Astrocyte of the spinal cord (primary cell): ENCODE measurements at regions not wholly inside any gene's neighbourhood (a gene's known extent, or its start where the extent isn't known, plus 50 kb on each side); places are given as distances from the start of the nearest gene placed in this dataset.

Source experiments
- DNase-seq: peaks from one replicate; pipeline ENCODE4 v3.0.0; 2011; ENCODE audit warnings: low read depth, low spot score
- H3K4me3 ChIP-seq: 2 replicates; pipeline ENCODE4 v1.5.1; 2011; ENCODE audit warnings: low read depth, mild to moderate bottlenecking, low read length, moderate library complexity
- in situ Hi-C: cut with HindIII; loops from 2 replicates; pipeline ENCODE4 v1.10.0; 2017; ENCODE audit warnings: low sequenced_read_pairs
- TF ChIP-seq, protein P1 (sequence below): IDR thresholded peaks from 2 replicates; pipeline ENCODE4 v1.5.1; 2012; ENCODE audit warnings: low read depth, mild to moderate bottlenecking, low read length, inconsistent platforms

GRCh38 chr3:31449318-31449717 lies 83.4 kb upstream of the STT3B start:
- no peak for DNase-seq
- no peak overlapping the region for H3K4me3 ChIP-seq
- in situ Hi-C loops = no loop called here
- TF ChIP-seq, protein P1, sequence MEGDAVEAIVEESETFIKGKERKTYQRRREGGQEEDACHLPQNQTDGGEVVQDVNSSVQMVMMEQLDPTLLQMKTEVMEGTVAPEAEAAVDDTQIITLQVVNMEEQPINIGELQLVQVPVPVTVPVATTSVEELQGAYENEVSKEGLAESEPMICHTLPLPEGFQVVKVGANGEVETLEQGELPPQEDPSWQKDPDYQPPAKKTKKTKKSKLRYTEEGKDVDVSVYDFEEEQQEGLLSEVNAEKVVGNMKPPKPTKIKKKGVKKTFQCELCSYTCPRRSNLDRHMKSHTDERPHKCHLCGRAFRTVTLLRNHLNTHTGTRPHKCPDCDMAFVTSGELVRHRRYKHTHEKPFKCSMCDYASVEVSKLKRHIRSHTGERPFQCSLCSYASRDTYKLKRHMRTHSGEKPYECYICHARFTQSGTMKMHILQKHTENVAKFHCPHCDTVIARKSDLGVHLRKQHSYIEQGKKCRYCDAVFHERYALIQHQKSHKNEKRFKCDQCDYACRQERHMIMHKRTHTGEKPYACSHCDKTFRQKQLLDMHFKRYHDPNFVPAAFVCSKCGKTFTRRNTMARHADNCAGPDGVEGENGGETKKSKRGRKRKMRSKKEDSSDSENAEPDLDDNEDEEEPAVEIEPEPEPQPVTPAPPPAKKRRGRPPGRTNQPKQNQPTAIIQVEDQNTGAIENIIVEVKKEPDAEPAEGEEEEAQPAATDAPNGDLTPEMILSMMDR = no peak

DNA sequence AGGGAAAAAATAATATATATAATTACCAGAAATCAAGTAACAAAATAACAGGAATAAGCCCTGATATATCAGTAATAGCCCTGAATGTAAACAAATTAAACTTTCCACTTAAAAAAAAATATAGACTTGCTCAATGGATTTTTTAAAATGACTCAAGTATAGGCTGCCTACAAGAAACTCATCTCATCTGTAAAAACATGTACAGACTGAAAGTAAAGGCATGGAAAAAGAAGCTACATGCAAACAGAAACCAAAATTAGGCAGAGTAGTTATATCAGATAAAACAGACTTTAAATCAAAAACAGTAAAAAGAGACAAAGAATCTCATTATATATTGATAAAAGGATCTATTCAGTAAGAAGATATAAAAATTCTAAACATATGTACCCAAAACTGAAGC lies 82.4 kb upstream of the STT3B start:
- H3K4me3 ChIP-seq = no peak overlapping the region
- DNase-seq = no peak
- TF ChIP-seq, protein P1 = no peak
- in situ Hi-C loops = no loop called here

GRCh38 chr3:31452495-31453106 lies 80.1 kb upstream of the STT3B start:
- TF ChIP-seq, protein P1 = no peak
- no peak overlapping the region for H3K4me3 ChIP-seq
- in situ Hi-C loops = no loop called here
- DNase-seq = no peak

DNA sequence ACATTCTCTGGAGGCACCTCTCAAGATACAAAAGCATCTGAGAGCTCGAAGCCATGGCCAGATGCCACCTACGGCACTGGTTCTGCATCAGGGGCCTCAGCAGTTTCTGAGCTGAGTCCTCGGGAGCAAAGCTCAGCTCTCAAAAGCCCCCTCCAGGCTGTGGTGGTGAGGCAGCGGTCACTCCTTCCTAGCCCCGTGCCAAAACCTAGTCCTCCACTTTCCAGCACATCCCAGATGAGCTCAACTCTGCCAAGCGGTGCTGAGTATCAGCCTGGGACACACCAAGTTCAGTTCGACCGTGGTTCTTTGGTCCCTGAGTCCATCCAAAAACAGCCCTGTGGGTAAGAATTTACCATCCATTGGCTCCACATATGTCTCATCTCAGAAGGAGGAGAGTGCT lies 79.3 kb upstream of the STT3B start:
- no peak overlapping the region for H3K4me3 ChIP-seq
- DNase-seq = no peak
- TF ChIP-seq, protein P1 = no peak
- in situ Hi-C loops = no loop called here

GRCh38 chr3:31455524-31455923 lies 77.2 kb upstream of the STT3B start:
- H3K4me3 ChIP-seq = no peak overlapping the region
- DNase-seq = no peak
- in situ Hi-C loops = no loop called here
- TF ChIP-seq, protein P1 = no peak

DNA sequence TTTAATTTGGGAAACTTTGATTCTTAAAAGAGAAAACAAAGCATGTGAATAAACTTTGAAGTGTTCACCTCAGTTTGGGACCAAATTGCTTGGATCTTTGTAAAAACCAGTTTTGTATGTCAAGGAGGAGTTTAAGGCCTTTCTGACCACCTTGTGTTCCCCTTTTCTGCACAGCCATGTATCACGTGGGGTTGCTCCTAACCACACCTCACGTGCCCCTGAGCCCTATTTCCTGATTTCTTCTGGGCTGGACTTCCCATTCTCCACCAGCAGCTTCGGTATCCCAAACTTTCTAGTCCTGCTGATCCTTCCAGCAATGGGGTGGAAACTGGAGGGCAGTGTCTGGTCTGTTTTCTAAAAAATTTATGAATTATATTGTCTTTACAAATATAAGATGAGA lies 76.4 kb upstream of the STT3B start:
- DNase-seq = no peak
- in situ Hi-C loops = no loop called here
- no peak overlapping the region for H3K4me3 ChIP-seq
- TF ChIP-seq, protein P1 = no peak

DNA sequence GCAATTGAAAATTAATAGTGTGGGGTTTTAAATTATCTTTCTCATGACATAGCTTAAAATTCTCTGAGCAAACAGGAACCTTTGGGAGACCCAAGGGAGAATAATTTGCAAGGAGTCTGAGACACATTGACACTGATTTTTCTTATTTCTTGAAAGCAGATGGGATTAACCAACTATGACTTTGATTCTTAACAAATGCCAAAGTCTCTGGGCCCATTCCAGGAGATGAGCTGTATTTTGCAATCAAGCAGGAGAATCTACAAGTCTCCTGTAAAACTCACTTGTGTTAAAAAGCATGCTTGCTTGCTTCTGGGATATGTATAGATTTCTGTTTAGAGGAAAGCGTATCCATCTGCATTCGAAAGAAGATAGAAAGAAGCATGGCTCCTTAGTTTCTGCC lies 71.3 kb upstream of the STT3B start:
- in situ Hi-C loops = no loop called here
- DNase-seq = no peak
- no peak overlapping the region for H3K4me3 ChIP-seq
- TF ChIP-seq, protein P1 = no peak
